ENCODE measurements at regions not wholly inside any gene's neighbourhood (a gene's known extent, or its start where the extent isn't known, plus 50 kb on each side); places are given as distances from the start of the nearest gene placed in this dataset.

DNA sequence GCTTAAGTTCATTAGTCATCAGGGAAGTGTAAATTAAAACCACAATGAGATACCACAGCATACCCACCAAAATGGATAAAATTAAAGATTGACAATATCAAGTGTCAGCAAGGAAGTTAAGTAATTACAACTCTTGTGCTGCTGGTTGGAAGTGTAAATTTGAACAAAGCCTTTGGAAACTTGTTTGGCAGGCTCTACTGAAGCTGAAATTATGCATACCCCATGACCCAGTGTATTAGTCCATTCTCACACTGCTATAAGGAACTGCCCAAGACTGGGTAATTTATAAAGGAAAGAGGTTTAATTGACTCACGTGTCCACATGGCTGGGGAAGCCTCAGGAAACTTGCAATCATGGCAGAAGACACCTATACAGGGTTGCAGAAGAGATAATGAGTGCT is 196.1 kb downstream of the PDCD6IP start:
- no peak for TF ChIP-seq CTCF (IDR thresholded peaks at IDR 0.05)
- TF ChIP-seq EZH2 (IDR thresholded peaks at IDR 0.05; ENCODE audit: borderline replicate concordance, insufficient read depth, low read depth, low read length, poor library complexity, severe bottlenecking): no peak
